HFFc6 (cell line): ENCODE measurements at regions not wholly inside any gene's neighbourhood (a gene's known extent, or its start where the extent isn't known, plus 50 kb on each side); places are given as distances from the start of the nearest gene placed in this dataset.

Experiments used
- DNase-seq: peaks from one replicate; pipeline ENCODE4 v3.0.0-alpha.2; 2018
- H3K27ac Mint-ChIP-seq: 2 replicates; pipeline ENCODE4 v1.8.0; 2020; ENCODE audit warnings: mild to moderate bottlenecking, mixed read lengths
- H3K27me3 Mint-ChIP-seq: 2 replicates; pipeline ENCODE4 v1.8.0; 2021; ENCODE audit warnings: mild to moderate bottlenecking, moderate library complexity, mixed read lengths; ENCODE audit not compliant: insufficient read depth
- H3K36me3 Mint-ChIP-seq: 2 replicates; pipeline ENCODE4 v1.8.0; 2021; ENCODE audit warnings: low read depth, mixed read lengths
- H3K4me1 Mint-ChIP-seq: 2 replicates; pipeline ENCODE4 v1.8.0; 2020; ENCODE audit warnings: low read depth, mixed read lengths
- H3K4me3 Mint-ChIP-seq: 2 replicates; pipeline ENCODE4 v1.8.0; 2020; ENCODE audit warnings: mild to moderate bottlenecking, moderate library complexity, mixed read lengths
- H3K9me3 Mint-ChIP-seq: 2 replicates; pipeline ENCODE4 v1.8.0; 2020; ENCODE audit warnings: mild to moderate bottlenecking, mixed read lengths
- CTCF ChIP-seq: fragments of 200-600 bp; sonication (generic); IDR thresholded peaks from 2 replicates; pipeline ENCODE4 v1.5.0; 2021; ENCODE audit warnings: antibody characterized with exemption, mild to moderate bottlenecking

DNA sequence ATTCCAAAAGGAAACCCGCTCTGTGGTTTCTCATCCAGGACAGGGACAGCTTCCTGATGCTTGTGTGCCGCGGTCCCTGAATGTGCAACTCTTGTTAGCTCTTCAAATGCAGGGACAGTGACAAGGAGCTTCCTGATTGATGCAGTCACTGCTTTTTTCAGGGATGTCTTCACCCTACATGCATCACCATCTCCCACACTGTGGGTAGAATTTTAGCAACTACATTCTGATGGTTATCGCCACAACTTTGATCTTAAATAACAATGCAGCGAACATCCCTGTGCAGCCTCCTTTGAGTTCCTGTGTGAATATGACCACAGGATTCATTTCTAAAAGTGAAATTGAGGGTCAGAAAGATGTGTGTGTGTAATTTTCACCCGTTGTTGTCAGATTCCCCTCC, 115.0 kb downstream of the GGTLC2 start:
- Mint-ChIP-seq H3K4me1 (no peaks in the 10 kb centered on the region), H3K36me3 (no peaks in the 10 kb centered on the region), H3K4me3 (no peak overlapping the region), H3K27ac (no peak overlapping the region), H3K9me3 (no peaks in the 10 kb centered on the region), H3K27me3 (peaks cover 17% of the 10 kb centered on the region)
- TF ChIP-seq CTCF: no peak
- no peak for DNase-seq

GRCh38 chr22:22759889-22760546, 115.6 kb downstream of the GGTLC2 start:
- Mint-ChIP-seq H3K4me3 (no peak overlapping the region), H3K4me1 (no peaks in the 10 kb centered on the region), H3K9me3 (no peaks in the 10 kb centered on the region), H3K36me3 (no peaks in the 10 kb centered on the region), H3K27ac (no peak overlapping the region), H3K27me3 (peaks cover 18% of the 10 kb centered on the region)
- no peak for DNase-seq
- TF ChIP-seq CTCF: no peak

GRCh38 chr22:22761606-22761962, 117.2 kb downstream of the GGTLC2 start:
- Mint-ChIP-seq H3K27ac (no peak overlapping the region), H3K27me3 (peaks cover 11% of the 10 kb centered on the region), H3K9me3 (no peaks in the 10 kb centered on the region), H3K36me3 (no peaks in the 10 kb centered on the region), H3K4me1 (no peaks in the 10 kb centered on the region), H3K4me3 (no peak overlapping the region)
- DNase-seq: no peak
- TF ChIP-seq CTCF: no peak

GRCh38 chr22:22761963-22762772, 117.8 kb downstream of the GGTLC2 start:
- H3K4me1 Mint-ChIP-seq: no peaks in the 10 kb centered on the region
- H3K27me3 Mint-ChIP-seq: peaks cover 11% of the 10 kb centered on the region
- no peak overlapping the region for H3K27ac Mint-ChIP-seq
- no peak overlapping the region for H3K4me3 Mint-ChIP-seq
- no peak for DNase-seq
- H3K9me3 Mint-ChIP-seq: no peaks in the 10 kb centered on the region
- no peak for TF ChIP-seq CTCF
- H3K36me3 Mint-ChIP-seq: no peaks in the 10 kb centered on the region

GRCh38 chr22:22763512-22763911, 119.1 kb downstream of the GGTLC2 start:
- no peak for TF ChIP-seq CTCF
- no peak for DNase-seq
- H3K27ac Mint-ChIP-seq: no peak overlapping the region
- H3K36me3 Mint-ChIP-seq: no peaks in the 10 kb centered on the region
- peaks cover 17% of the 10 kb centered on the region for H3K27me3 Mint-ChIP-seq
- no peak overlapping the region for H3K4me3 Mint-ChIP-seq
- H3K9me3 Mint-ChIP-seq: no peaks in the 10 kb centered on the region
- H3K4me1 Mint-ChIP-seq: no peaks in the 10 kb centered on the region
